ENCODE measurements at regions not wholly inside any gene's neighbourhood (a gene's known extent, or its start where the extent isn't known, plus 50 kb on each side); places are given as distances from the start of the nearest gene placed in this dataset.

- Mint-ChIP-seq H3K4me1 (no peaks in the 10 kb centered on the region), H3K9me3 (peaks cover 5% of the 10 kb centered on the region), H3K4me3 (no peak overlapping the region), H3K27ac (no peak overlapping the region), H3K36me3 (ENCODE audit: low read depth) (no peaks in the 10 kb centered on the region), H3K27me3 (no peaks in the 10 kb centered on the region)
- POLR2A ChIA-PET: no interaction called here
- CTCF ChIA-PET: no interaction called here
- DNase-seq: no peak
Measured at GRCh38 chr1:79797487-79797886, 791.0 kb upstream of the ADGRL4 start.

- CTCF ChIA-PET: no interaction called here
- H3K4me3 Mint-ChIP-seq: no peak overlapping the region
Measured at GRCh38 chr1:79796434-79796833, 789.9 kb upstream of the ADGRL4 start.

GRCh38 chr1:79792219-79792930 lies 785.8 kb upstream of the ADGRL4 start:
- no peaks in the 10 kb centered on the region for H3K36me3 Mint-ChIP-seq (ENCODE audit: low read depth)
- H3K4me1 Mint-ChIP-seq: no peaks in the 10 kb centered on the region
- no peak overlapping the region for H3K4me3 Mint-ChIP-seq
- ChIA-PET CTCF (no interaction called here), POLR2A (no interaction called here)
- H3K27ac Mint-ChIP-seq: no peak overlapping the region
- H3K27me3 Mint-ChIP-seq: no peaks in the 10 kb centered on the region
- peaks cover 11% of the 10 kb centered on the region for H3K9me3 Mint-ChIP-seq
- no peak for DNase-seq

More at GRCh38 chr1:79796434-79796833, 789.9 kb upstream of the ADGRL4 start:
- Mint-ChIP-seq H3K4me1 (no peaks in the 10 kb centered on the region), H3K27me3 (no peaks in the 10 kb centered on the region), H3K9me3 (peaks cover 7% of the 10 kb centered on the region), H3K27ac (no peak overlapping the region), H3K36me3 (ENCODE audit: low read depth) (no peaks in the 10 kb centered on the region)
- no peak for DNase-seq
- POLR2A ChIA-PET: no interaction called here

DNA sequence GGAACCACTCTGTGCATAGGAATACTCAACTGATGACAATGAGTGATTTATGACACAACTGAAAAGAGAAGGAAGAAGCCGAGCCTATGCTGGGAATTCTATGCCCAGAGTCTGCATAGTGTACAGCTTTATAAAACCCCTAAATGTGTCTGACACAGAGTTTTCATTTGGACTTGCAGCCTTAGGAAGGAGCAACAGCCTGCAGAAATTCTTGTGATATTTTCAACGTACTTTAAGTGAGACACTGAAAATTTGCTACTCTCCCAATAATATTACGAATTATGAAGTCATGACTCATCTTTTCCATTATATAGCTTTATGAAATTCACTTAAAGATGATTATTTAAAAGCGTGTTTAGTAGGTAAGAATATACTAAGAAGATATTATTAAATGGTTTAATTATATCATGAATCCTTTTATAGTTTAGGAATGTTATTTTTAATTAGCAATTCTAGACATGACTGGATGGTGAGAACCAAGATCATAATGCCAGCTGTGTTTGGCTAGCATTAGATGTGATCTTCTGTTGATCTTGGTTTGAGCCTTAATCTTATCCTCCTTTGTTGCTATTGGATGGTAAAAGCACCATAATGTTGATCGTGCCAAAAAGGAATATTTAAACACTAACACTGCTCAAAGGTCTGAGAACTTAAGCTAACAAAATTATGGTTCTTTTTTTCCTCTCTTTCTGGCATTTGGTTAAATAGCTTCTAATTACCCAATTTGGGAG lies 785.1 kb upstream of the ADGRL4 start:
- H3K4me1 Mint-ChIP-seq: no peaks in the 10 kb centered on the region
- H3K9me3 Mint-ChIP-seq: peaks cover 11% of the 10 kb centered on the region
- H3K4me3 Mint-ChIP-seq: no peak overlapping the region
- CTCF ChIA-PET: no interaction called here
- POLR2A ChIA-PET: no interaction called here
- H3K27ac Mint-ChIP-seq: no peak overlapping the region
- no peak for DNase-seq
- H3K36me3 Mint-ChIP-seq (ENCODE audit: low read depth): no peaks in the 10 kb centered on the region
- no peaks in the 10 kb centered on the region for H3K27me3 Mint-ChIP-seq

- H3K27ac Mint-ChIP-seq: no peak overlapping the region
- no peaks in the 10 kb centered on the region for H3K27me3 Mint-ChIP-seq
- no peaks in the 10 kb centered on the region for H3K4me1 Mint-ChIP-seq
- no peak for DNase-seq
- H3K4me3 Mint-ChIP-seq: no peak overlapping the region
- POLR2A ChIA-PET: no interaction called here
- CTCF ChIA-PET: no interaction called here
- H3K36me3 Mint-ChIP-seq (ENCODE audit: low read depth): no peaks in the 10 kb centered on the region
- peaks cover 11% of the 10 kb centered on the region for H3K9me3 Mint-ChIP-seq
Measured at GRCh38 chr1:79790950-79791349, 784.4 kb upstream of the ADGRL4 start.

DNA sequence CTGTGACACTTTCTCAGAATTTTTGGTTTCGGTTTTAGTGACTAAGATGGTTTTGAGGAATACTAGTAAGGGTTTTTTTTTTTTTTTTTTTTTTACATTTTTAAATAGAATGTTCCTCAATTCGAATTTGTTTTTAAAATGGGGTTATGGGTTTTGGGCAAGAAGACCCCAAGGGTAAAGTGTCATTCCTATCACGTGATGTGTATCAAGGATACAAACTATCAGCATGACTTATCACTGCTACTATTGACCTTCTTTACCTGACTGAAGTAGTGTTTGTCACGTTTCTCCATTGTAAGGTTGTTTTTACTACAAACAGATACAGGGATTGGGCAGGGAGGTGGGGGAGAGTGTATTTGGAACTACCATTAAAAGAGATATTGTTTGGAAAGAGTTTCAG lies 781.1 kb upstream of the ADGRL4 start:
- CTCF ChIA-PET: interaction anchor here (0.6 kb wide), 1 partner anchor 1307 kb away, joined by 4 read pairs; no protein-coding TSS in a partner anchor
- DNase-seq: no peak
- H3K27me3 Mint-ChIP-seq: no peaks in the 10 kb centered on the region
- POLR2A ChIA-PET: no interaction called here
- no peaks in the 10 kb centered on the region for H3K4me1 Mint-ChIP-seq
- H3K9me3 Mint-ChIP-seq: peaks cover 8% of the 10 kb centered on the region
- no peak overlapping the region for H3K4me3 Mint-ChIP-seq
- no peak overlapping the region for H3K27ac Mint-ChIP-seq
- H3K36me3 Mint-ChIP-seq (ENCODE audit: low read depth): no peaks in the 10 kb centered on the region

DNA sequence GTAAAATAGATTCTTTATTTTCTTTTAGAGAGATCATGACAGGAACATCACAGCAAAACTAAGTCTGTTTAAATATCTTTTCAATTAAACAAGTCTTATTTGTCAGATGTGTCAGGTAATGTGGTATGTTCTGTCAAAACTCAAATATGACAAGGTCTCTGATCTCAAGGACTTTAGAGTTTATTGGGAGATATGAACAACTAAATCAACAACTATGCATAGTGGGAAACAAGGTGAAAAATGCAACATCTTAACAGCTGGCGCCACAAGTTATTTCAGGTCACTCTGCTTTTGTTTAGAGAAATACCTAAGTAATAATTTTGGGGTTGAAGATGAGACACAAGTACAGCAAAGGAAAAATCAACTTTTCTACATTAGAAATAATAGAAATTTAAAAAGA lies 779.4 kb upstream of the ADGRL4 start:
- ChIA-PET POLR2A (no interaction called here), CTCF (no interaction called here)
- no peak for DNase-seq
- H3K9me3 Mint-ChIP-seq: peaks cover 4% of the 10 kb centered on the region
- no peaks in the 10 kb centered on the region for H3K27me3 Mint-ChIP-seq
- H3K27ac Mint-ChIP-seq: no peak overlapping the region
- no peaks in the 10 kb centered on the region for H3K4me1 Mint-ChIP-seq
- no peaks in the 10 kb centered on the region for H3K36me3 Mint-ChIP-seq (ENCODE audit: low read depth)
- no peak overlapping the region for H3K4me3 Mint-ChIP-seq

- ChIA-PET POLR2A (no interaction called here), CTCF (no interaction called here)
- H3K9me3 Mint-ChIP-seq: peaks cover 4% of the 10 kb centered on the region
- H3K4me1 Mint-ChIP-seq: no peaks in the 10 kb centered on the region
- no peak for DNase-seq
- no peak overlapping the region for H3K4me3 Mint-ChIP-seq
- H3K36me3 Mint-ChIP-seq (ENCODE audit: low read depth): no peaks in the 10 kb centered on the region
- H3K27ac Mint-ChIP-seq: no peak overlapping the region
- no peaks in the 10 kb centered on the region for H3K27me3 Mint-ChIP-seq
Measured at GRCh38 chr1:79785561-79785960, 779.0 kb upstream of the ADGRL4 start.

DNA sequence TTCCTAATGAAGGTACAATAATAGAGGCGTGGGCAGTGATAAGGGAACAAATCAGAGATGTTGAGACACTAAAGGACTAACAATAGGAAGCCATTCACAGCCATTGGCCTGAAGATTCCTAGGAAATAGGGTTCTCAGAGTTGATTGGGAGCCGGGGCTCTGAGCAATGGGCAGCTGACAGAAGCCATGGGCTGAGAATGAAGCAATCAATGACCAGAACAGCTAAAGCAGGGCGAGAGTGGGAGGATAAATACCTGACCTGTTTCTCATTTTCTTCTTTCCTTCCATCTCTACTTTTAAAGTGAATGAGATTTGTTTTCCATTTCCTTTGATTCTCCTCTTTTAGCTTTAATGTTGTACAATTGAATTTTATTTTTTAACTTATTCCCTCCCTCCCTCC lies 774.7 kb upstream of the ADGRL4 start:
- H3K4me1 Mint-ChIP-seq: no peaks in the 10 kb centered on the region
- H3K9me3 Mint-ChIP-seq: peaks cover 3% of the 10 kb centered on the region
- H3K27ac Mint-ChIP-seq: no peak overlapping the region
- H3K27me3 Mint-ChIP-seq: no peaks in the 10 kb centered on the region
- POLR2A ChIA-PET: no interaction called here
- no peak for DNase-seq
- no peaks in the 10 kb centered on the region for H3K36me3 Mint-ChIP-seq (ENCODE audit: low read depth)
- H3K4me3 Mint-ChIP-seq: no peak overlapping the region
- CTCF ChIA-PET: no interaction called here

DNA sequence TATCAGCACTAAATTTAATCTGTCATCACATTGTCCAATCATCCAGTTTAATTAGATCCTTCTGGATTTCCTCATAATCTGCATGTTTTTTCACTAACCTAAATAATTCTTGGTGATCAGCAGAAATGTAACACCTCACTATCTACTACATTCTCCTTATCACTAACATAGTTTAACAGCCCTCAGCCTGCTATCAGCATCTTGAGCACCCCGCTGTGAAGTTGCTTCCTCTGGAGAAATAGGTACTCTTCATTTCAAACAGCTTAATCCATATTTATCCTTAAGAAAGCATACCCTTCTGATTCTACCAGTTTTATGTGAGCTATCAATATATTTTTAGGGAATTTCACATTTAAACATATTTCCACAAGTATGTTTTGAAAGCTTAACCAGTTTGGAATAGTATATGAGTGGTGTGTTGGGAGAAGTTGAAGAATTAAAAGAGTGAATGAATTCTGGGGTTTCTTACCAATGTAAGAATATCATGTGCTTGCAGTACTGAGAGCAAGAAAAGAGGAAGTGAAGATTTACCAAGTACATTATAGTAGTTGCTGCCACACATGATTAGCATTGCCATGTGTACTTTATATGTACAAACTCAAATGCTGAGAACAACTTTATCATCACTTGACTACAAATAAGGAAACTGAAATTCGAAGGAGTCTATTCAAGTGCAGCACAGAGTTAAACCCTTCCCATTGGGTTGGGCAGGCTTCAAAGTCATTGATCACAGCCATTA lies 771.1 kb upstream of the ADGRL4 start:
- Mint-ChIP-seq H3K36me3 (ENCODE audit: low read depth) (no peaks in the 10 kb centered on the region), H3K27ac (no peak overlapping the region), H3K27me3 (no peaks in the 10 kb centered on the region), H3K4me1 (no peaks in the 10 kb centered on the region), H3K9me3 (peaks cover 3% of the 10 kb centered on the region), H3K4me3 (no peak overlapping the region)
- ChIA-PET POLR2A (no interaction called here), CTCF (no interaction called here)
- no peak for DNase-seq

GRCh38 chr1:79775402-79775801 lies 768.9 kb upstream of the ADGRL4 start:
- H3K4me1 Mint-ChIP-seq: no peaks in the 10 kb centered on the region
- DNase-seq: no peak
- POLR2A ChIA-PET: no interaction called here
- CTCF ChIA-PET: no interaction called here
- H3K36me3 Mint-ChIP-seq (ENCODE audit: low read depth): no peaks in the 10 kb centered on the region
- no peak overlapping the region for H3K27ac Mint-ChIP-seq
- peaks cover 5% of the 10 kb centered on the region for H3K9me3 Mint-ChIP-seq
- H3K27me3 Mint-ChIP-seq: no peaks in the 10 kb centered on the region
- no peak overlapping the region for H3K4me3 Mint-ChIP-seq

DNA sequence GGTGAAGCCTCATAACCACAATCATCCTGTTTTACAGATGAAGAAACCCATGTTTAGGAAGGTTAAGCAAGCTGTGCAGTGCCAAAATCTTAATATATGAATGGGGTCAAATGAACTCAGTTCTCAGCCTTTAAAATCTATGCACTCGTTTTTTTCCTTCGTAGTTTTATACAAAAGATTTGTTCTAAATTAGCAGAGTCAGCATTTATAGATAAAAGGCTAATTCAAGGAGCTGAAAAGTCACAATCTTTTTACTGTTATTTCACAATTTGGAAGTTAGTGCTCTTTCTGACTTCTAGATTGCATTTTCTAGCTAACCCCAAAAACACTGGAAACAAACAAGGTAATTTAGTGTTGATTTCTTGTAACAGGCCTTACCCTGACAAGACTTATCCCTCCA lies 766.9 kb upstream of the ADGRL4 start:
- H3K4me3 Mint-ChIP-seq: no peak overlapping the region
- no peaks in the 10 kb centered on the region for H3K36me3 Mint-ChIP-seq (ENCODE audit: low read depth)
- H3K9me3 Mint-ChIP-seq: peaks cover 5% of the 10 kb centered on the region
- H3K27me3 Mint-ChIP-seq: no peaks in the 10 kb centered on the region
- POLR2A ChIA-PET: no interaction called here
- H3K27ac Mint-ChIP-seq: no peak overlapping the region
- CTCF ChIA-PET: interaction anchor here (0.5 kb wide), 1 partner anchor 161 kb away, joined by 4 read pairs; no protein-coding TSS in a partner anchor
- DNase-seq: no peak
- H3K4me1 Mint-ChIP-seq: no peaks in the 10 kb centered on the region

DNA sequence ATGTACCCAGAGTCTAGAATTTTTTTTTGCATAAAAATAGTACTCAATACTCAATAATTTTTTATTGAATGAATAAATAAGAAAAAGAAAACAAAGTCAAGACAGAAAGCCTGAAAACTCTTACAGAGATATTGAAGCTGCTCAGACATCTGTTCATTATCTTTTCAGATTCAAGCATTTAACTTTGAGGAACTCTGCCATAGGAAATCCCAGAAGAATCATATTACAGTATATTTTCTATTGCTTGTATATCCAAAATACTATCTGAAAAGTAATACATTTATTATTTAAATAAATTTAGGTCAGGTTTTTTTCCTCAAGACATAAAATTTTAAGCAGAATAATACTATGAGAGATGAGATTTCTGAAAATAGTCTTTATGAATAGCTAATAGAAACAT lies 755.9 kb upstream of the ADGRL4 start:
- no peak for DNase-seq
- H3K4me3 Mint-ChIP-seq: no peak overlapping the region
- H3K27ac Mint-ChIP-seq: no peak overlapping the region
- CTCF ChIA-PET: no interaction called here
- POLR2A ChIA-PET: no interaction called here
- H3K27me3 Mint-ChIP-seq: no peaks in the 10 kb centered on the region
- H3K36me3 Mint-ChIP-seq (ENCODE audit: low read depth): no peaks in the 10 kb centered on the region
- H3K9me3 Mint-ChIP-seq: peaks cover 8% of the 10 kb centered on the region
- H3K4me1 Mint-ChIP-seq: no peaks in the 10 kb centered on the region
